ENCODE measurements at regions not wholly inside any gene's neighbourhood (a gene's known extent, or its start where the extent isn't known, plus 50 kb on each side); places are given as distances from the start of the nearest gene placed in this dataset.

GRCh38 chr1:172948457-172948856 lies 102.3 kb downstream of the TNFSF18 start:
- Histone ChIP-seq H2BK15ac (ENCODE audit: low read depth, low read length) (peak overlapping the region; percentile 92; the same call in 2 of the 3 replicates), H2AK9ac (replicated peaks; ENCODE audit: low read depth, low read length, poor library complexity) (peak overlapping the region; percentile 34), H3K4me3 (ENCODE audit: insufficient read depth, low read depth, low read length) (no peak overlapping the region), H3K4me1 (ENCODE audit: control insufficient read depth, insufficient read depth, low read length) (peaks cover 24% of the 10 kb centered on the region), H2BK120ac (ENCODE audit: low read depth, low read length) (peak overlapping the region; percentile 95), H3K79me1 (ENCODE audit: low read depth in 1 of 2, low read length in 2 of 2) (peaks cover 0 to 21% of the 10 kb centered on the region in 2 experiments; a peak in 3 of 4 replicates), H3K4me2 (ENCODE audit: low read depth, low read length) (no peak overlapping the region), H3K36me3 (ENCODE audit: control insufficient read depth, insufficient read depth, low read length) (no peaks in the 10 kb centered on the region), H4K8ac (ENCODE audit: low read depth in 2 of 2, low read length in 2 of 2) (peak overlapping the region; percentile 8 to 97), H3K27ac (ENCODE audit: insufficient read depth, low read length) (peak overlapping the region; percentile 0; the same call in 1 of the 2 replicates), H2AK5ac (ENCODE audit: low read depth, low read length) (peak overlapping the region; percentile 53), H3K9me3 (ENCODE audit: control insufficient read depth, insufficient read depth, low read length) (no peaks in the 10 kb centered on the region), H3K18ac (ENCODE audit: low read depth, low read length) (peak overlapping the region; percentile 1; the same call in 1 of the 2 replicates), H3K9ac (ENCODE audit: low read depth, low read length) (peak overlapping the region; percentile 12; the same call in 1 of the 2 replicates), H3K23ac (ENCODE audit: low read depth, low read length) (peak overlapping the region; percentile 80), H4K91ac (ENCODE audit: insufficient read depth, low read depth, low read length) (peak overlapping the region; percentile 98), H2BK5ac (ENCODE audit: low read depth, low read length, poor library complexity, severe bottlenecking) (peak overlapping the region; percentile 87), H2AFZ (replicated peaks; ENCODE audit: low read length, poor library complexity) (peak overlapping the region; percentile 11), H2BK20ac (ENCODE audit: low read depth, low read length) (peak overlapping the region; percentile 98), H3K56ac (ENCODE audit: extremely low read depth, insufficient read depth, low read length) (peak overlapping the region; percentile 81), H3K14ac (replicated peaks; ENCODE audit: low read depth, low read length) (peak overlapping the region; percentile 78), H3K27me3 (ENCODE audit: control insufficient read depth, insufficient read depth, low read length) (no peaks in the 10 kb centered on the region), H4K5ac (ENCODE audit: low read depth, low read length) (peak overlapping the region; percentile 27), H3K9me1 (ENCODE audit: insufficient read depth, low read length) (peaks cover 22% of the 10 kb centered on the region), H4K20me1 (ENCODE audit: insufficient read depth, low read length) (no peaks in the 10 kb centered on the region), H3K4ac (ENCODE audit: low read depth, low read length) (peak overlapping the region; percentile 93)
- no CpG with 5 or more reads among the region's 1 CpG for WGBS, 2 experiments (ENCODE audit: extremely low coverage in 2 of 2, insufficient read length in 1 of 2)
- ChIA-PET POLR2A (ENCODE audit: unreplicated experiment) (interaction anchor here (0.7 kb wide), 1 partner anchor 39 kb away, joined by 4 read pairs; no protein-coding TSS in a partner anchor), CTCF (interaction anchor here (0.6 to 1.5 kb wide), 7 partner anchors 18 to 122 kb away, joined by 3 to 5 read pairs (median 3); no protein-coding TSS in a partner anchor)
- in situ Hi-C loops (cut with MboI; ENCODE audit: low sequenced_read_pairs) (no loop called here), intact Hi-C loops (cut with micrococcal nuclease) (no loop called here), dilution Hi-C loops (cut with HindIII; ENCODE audit: low sequenced_read_pairs, unreplicated experiment) (no loop called here)
- ATAC-seq (ENCODE audit: low read depth) (peak; percentile 53), DNase-seq (peak; percentile 96)
- no TSS peak for BruUV-seq (replicated peaks)
- TF ChIP-seq CEBPB (IDR thresholded peaks at IDR 0.05; ENCODE audit: low read depth, low read length) (0 out of 2 replicates have a peak, but pooled peaks have one; percentile 44), BHLHE40 (IDR thresholded peaks at IDR 0.05; ENCODE audit: low read depth, low read length) (peak; percentile 56; the same call in 1 of the 2 replicates), RAD21 (IDR thresholded peaks at IDR 0.05; ENCODE audit: low read length) (peak; percentile 31; the same call in 1 of the 2 replicates), MXI1 (IDR thresholded peaks at IDR 0.05; ENCODE audit: borderline replicate concordance, low read depth, low read length) (peak; percentile 26; the same call in 1 of the 2 replicates), MAFK (IDR thresholded peaks at IDR 0.05; ENCODE audit: low read depth, low read length) (peak; percentile 16; the same call in 1 of the 2 replicates), CHD1 (IDR thresholded peaks at IDR 0.05; ENCODE audit: low read depth, low read length) (no peak), FOS (IDR thresholded peaks at IDR 0.05; ENCODE audit: low read depth, low read length) (peak; percentile 73), NFE2L2 (IDR thresholded peaks at IDR 0.05; ENCODE audit: low read depth, low read length) (no peak), SMC3 (IDR thresholded peaks at IDR 0.05; ENCODE audit: low read depth, low read length) (0 out of 2 replicates have a peak, but pooled peaks have one; percentile 4), RFX5 (IDR thresholded peaks at IDR 0.05; ENCODE audit: low read depth, low read length) (no peak), CTCF (conservative IDR thresholded peaks at IDR 0.05; ENCODE audit: low read depth, low read length) (no peak), ELK1 (IDR thresholded peaks at IDR 0.05; ENCODE audit: borderline replicate concordance, low read depth, low read length) (no peak), MAZ (IDR thresholded peaks at IDR 0.05; ENCODE audit: borderline replicate concordance, low read depth, low read length) (peak; percentile 59; the same call in 1 of the 2 replicates), POLR2A (IDR thresholded peaks at IDR 0.05; ENCODE audit: low read depth, low read length) (peak; percentile 59; the same call in 1 of the 2 replicates), USF2 (IDR thresholded peaks at IDR 0.05; ENCODE audit: low read depth, low read length) (peak; percentile 31; the same call in 1 of the 2 replicates)

Data from IMR-90 (cell line).